ENCODE measurements at regions not wholly inside any gene's neighbourhood (a gene's known extent, or its start where the extent isn't known, plus 50 kb on each side); places are given as distances from the start of the nearest gene placed in this dataset.
A peak's percentile ranks its signal among the peaks of the same experiment; 100 is the strongest.

- ChIA-PET POLR2A (no interaction called here), RAD21 (ENCODE audit: unreplicated experiment) (interaction anchor here (0.6 to 1.6 kb wide), 8 partner anchors 12 to 623 kb away, joined by 3 to 5 read pairs (median 3); no protein-coding TSS in a partner anchor), SMC1A (ENCODE audit: uncharacterized antibody, unreplicated experiment) (interaction anchor here (0.7 to 1.6 kb wide), 4 partner anchors 69 to 156 kb away, joined by 3 to 4 read pairs (median 3); no protein-coding TSS in a partner anchor), CTCF (interaction anchor here (0.5 to 5.2 kb wide), 19 partner anchors 9 to 516 kb away, joined by 3 to 32 read pairs (median 4); no protein-coding TSS in a partner anchor)
- no peaks in the 10 kb centered on the region for H3K79me2 ChIP-seq (ENCODE audit: control insufficient read depth, insufficient read depth, low read length)
- H2AFZ ChIP-seq (ENCODE audit: control insufficient read depth, low read depth, low read length): no peak overlapping the region
- no peaks in the 10 kb centered on the region for H3K27me3 ChIP-seq (replicated peaks in 1 of 2; ENCODE audit: control insufficient read depth in 2 of 2, insufficient read depth in 2 of 2, low read length in 1 of 2)
- H3K36me3 ChIP-seq (ENCODE audit: control insufficient read depth in 2 of 2, insufficient read depth in 2 of 2, low read length in 1 of 2): no peaks in the 10 kb centered on the region
- no peak overlapping the region for H3K4me3 ChIP-seq
- no TSS peak for BruUV-seq (replicated peaks)
- H3K9ac ChIP-seq (ENCODE audit: control insufficient read depth, insufficient read depth, low read length): no peak overlapping the region
- H3K4me1 ChIP-seq (ENCODE audit: control insufficient read depth, insufficient read depth, low read length): no peaks in the 10 kb centered on the region
- FAIRE-seq: peak; percentile 90
- no peaks in the 10 kb centered on the region for H3K9me3 ChIP-seq (replicated peaks; ENCODE audit: control insufficient read depth, insufficient read depth, low read length)
- no peak overlapping the region for H3K4me2 ChIP-seq (ENCODE audit: control insufficient read depth, insufficient read depth)
- intact Hi-C loops (cut with micrococcal nuclease; ENCODE audit: unreplicated experiment) (loop anchor here (2.0 kb wide), 1 partner anchor 154 kb away; no protein-coding TSS in a partner anchor), in situ Hi-C loops (cut with MboI) (loop anchor here (10.0 kb wide), 1 partner anchor 160 kb away; no protein-coding TSS in a partner anchor)
- H3K27ac ChIP-seq (ENCODE audit: control insufficient read depth, insufficient read depth): no peak overlapping the region
- H4K20me1 ChIP-seq (ENCODE audit: control insufficient read depth, insufficient read depth): no peaks in the 10 kb centered on the region
- DNase-seq (ENCODE audit: low read depth, low spot score): peak; percentile 19
- ATAC-seq: peak; percentile 96
- WGBS (ENCODE audit: insufficient coverage, insufficient replicate concordance, low lambda C conversion rate, missing lambda C conversion rate): 23% methylated on average over 8 of the region's 8 CpGs
- TF ChIP-seq KLF5 (IDR thresholded peaks at IDR 0.05; ENCODE audit: partially characterized antibody): no peak
- no peak for TF ChIP-seq FOS (IDR thresholded peaks at IDR 0.05; ENCODE audit: borderline replicate concordance, extremely low read depth, insufficient read length)
- no peak for TF ChIP-seq PRDM15 (CRISPR knock-in tag; IDR thresholded peaks at IDR 0.05)
- TF ChIP-seq RAD21 (IDR thresholded peaks at IDR 0.05; ENCODE audit: insufficient read depth, low read depth, low read length): peak; percentile 69
- no peak for TF ChIP-seq PAX8 (IDR thresholded peaks at IDR 0.05)
- TF ChIP-seq CTCF (IDR thresholded peaks at IDR 0.05 in 2 of 3, conservative IDR thresholded peaks at IDR 0.05 in 1 of 3; ENCODE audit: control insufficient read depth in 2 of 3, extremely low read depth in 1 of 3, insufficient read depth in 1 of 3, low read depth in 3 of 3, low read length in 3 of 3): peak; percentile 77 to 80 (median 79)
- peak; percentile 26; the same call in 1 of the 2 replicates for TF ChIP-seq RUNX3 (IDR thresholded peaks at IDR 0.05; ENCODE audit: low read length)
- TF ChIP-seq JUND (IDR thresholded peaks at IDR 0.05; ENCODE audit: low read depth, low read length): no peak
- TF ChIP-seq RAD51 (IDR thresholded peaks at IDR 0.05): peak; percentile 96
- TF ChIP-seq ZSCAN29 (IDR thresholded peaks at IDR 0.05): no peak
- no peak for TF ChIP-seq SMARCA5 (IDR thresholded peaks at IDR 0.05)
- no peak for TF ChIP-seq DPF2 (IDR thresholded peaks at IDR 0.05)
- peak; percentile 35; the same call in 1 of the 2 replicates for TF ChIP-seq USF2 (IDR thresholded peaks at IDR 0.05; ENCODE audit: borderline replicate concordance, low read depth, low read length)
- TF ChIP-seq SP1 (IDR thresholded peaks at IDR 0.05; ENCODE audit: low read depth, low read length): no peak
- no peak for TF ChIP-seq SMAD5 (IDR thresholded peaks at IDR 0.05; ENCODE audit: low read depth)
- TF ChIP-seq MYC (IDR thresholded peaks at IDR 0.05; ENCODE audit: insufficient read depth, insufficient read length, insufficient replicate concordance, low read length, severe bottlenecking): no peak
- TF ChIP-seq NBN (IDR thresholded peaks at IDR 0.05): no peak
- peak; percentile 30 for TF ChIP-seq USF1 (IDR thresholded peaks at IDR 0.05; ENCODE audit: borderline replicate concordance, extremely low read length, insufficient read depth, low read depth, low read length)
Measured at GRCh38 chr17:33674685-33675084, 381.6 kb upstream of the ASIC2 start.

Data from GM12878 (cell line).